ENCODE measurements at regions not wholly inside any gene's neighbourhood (a gene's known extent, or its start where the extent isn't known, plus 50 kb on each side); places are given as distances from the start of the nearest gene placed in this dataset.

GRCh38 chr3:184460276-184460675, 80.4 kb downstream of the CHRD start:
- Histone ChIP-seq H3K4me2 (no peak overlapping the region), H3K4me3 (no peak overlapping the region), H2AFZ (no peak overlapping the region), H3K27me3 (ENCODE audit: insufficient read depth) (no peaks in the 10 kb centered on the region), H3K27ac (ENCODE audit: low read depth) (no peak overlapping the region), H3K79me2 (replicated peaks; ENCODE audit: insufficient read depth) (no peaks in the 10 kb centered on the region), H3K36me3 (ENCODE audit: insufficient read depth) (no peaks in the 10 kb centered on the region), H4K20me1 (replicated peaks; ENCODE audit: insufficient read depth) (no peaks in the 10 kb centered on the region), H3K4me1 (ENCODE audit: insufficient read depth) (no peaks in the 10 kb centered on the region), H3K9me2 (ENCODE audit: insufficient read depth) (no peaks in the 10 kb centered on the region), H3F3A (replicated peaks; ENCODE audit: low read depth) (no peaks in the 10 kb centered on the region)
- H3K9me3 Mint-ChIP-seq = peaks cover 23% of the 10 kb centered on the region
- DNase-seq (ENCODE audit: low spot score) (no peak), ATAC-seq (no peak)
- no peak overlapping the region for H3K4me3 Mint-ChIP-seq
- TF ChIP-seq ZNF331 (CRISPR knock-in tag; IDR thresholded peaks at IDR 0.05; ENCODE audit: low read depth) = no peak
- TF ChIP-seq ETS1 (IDR thresholded peaks at IDR 0.05) = no peak
- no peak for TF ChIP-seq CTCF (conservative IDR thresholded peaks at IDR 0.05; ENCODE audit: low read depth in 2 of 2)
- peaks cover 7% of the 10 kb centered on the region for H3K27me3 Mint-ChIP-seq (ENCODE audit: insufficient read depth, low read depth, poor library complexity)
- H3K36me3 Mint-ChIP-seq (ENCODE audit: low read depth) = peaks cover 10% of the 10 kb centered on the region; the same call in 1 of the 3 replicates
- no peaks in the 10 kb centered on the region for H3K4me1 Mint-ChIP-seq
- H3K27ac Mint-ChIP-seq = no peak overlapping the region

- Histone ChIP-seq H3K4me3 (no peak overlapping the region), H3K27me3 (ENCODE audit: insufficient read depth) (no peaks in the 10 kb centered on the region), H4K20me1 (replicated peaks; ENCODE audit: insufficient read depth) (no peaks in the 10 kb centered on the region), H3K4me1 (ENCODE audit: insufficient read depth) (no peaks in the 10 kb centered on the region), H3F3A (replicated peaks; ENCODE audit: low read depth) (no peaks in the 10 kb centered on the region), H3K36me3 (ENCODE audit: insufficient read depth) (no peaks in the 10 kb centered on the region), H2AFZ (no peak overlapping the region), H3K4me2 (no peak overlapping the region), H3K9me2 (ENCODE audit: insufficient read depth) (no peaks in the 10 kb centered on the region), H3K79me2 (replicated peaks; ENCODE audit: insufficient read depth) (no peaks in the 10 kb centered on the region), H3K27ac (ENCODE audit: low read depth) (no peak overlapping the region)
- DNase-seq (ENCODE audit: low spot score) (no peak), ATAC-seq (no peak)
- H3K27me3 Mint-ChIP-seq (ENCODE audit: insufficient read depth, low read depth, poor library complexity) = peaks cover 7% of the 10 kb centered on the region
- no peak overlapping the region for H3K4me3 Mint-ChIP-seq
- H3K27ac Mint-ChIP-seq = no peak overlapping the region
- H3K4me1 Mint-ChIP-seq = no peaks in the 10 kb centered on the region
- peaks cover 10% of the 10 kb centered on the region; the same call in 1 of the 3 replicates for H3K36me3 Mint-ChIP-seq (ENCODE audit: low read depth)
- peaks cover 23% of the 10 kb centered on the region for H3K9me3 Mint-ChIP-seq
- TF ChIP-seq STAT1 (IDR thresholded peaks at IDR 0.05; ENCODE audit: unreplicated experiment) (no peak), EZH2phosphoT487 (IDR thresholded peaks at IDR 0.05; ENCODE audit: unreplicated experiment) (no peak), CTCF (conservative IDR thresholded peaks at IDR 0.05; ENCODE audit: low read depth in 2 of 2) (no peak), ETS1 (IDR thresholded peaks at IDR 0.05) (no peak), ZNF331 (CRISPR knock-in tag; IDR thresholded peaks at IDR 0.05; ENCODE audit: low read depth) (no peak), EZH2 (IDR thresholded peaks at IDR 0.05; ENCODE audit: low read depth, unreplicated experiment) (no peak), POLR2AphosphoS5 (IDR thresholded peaks at IDR 0.05; ENCODE audit: low read depth) (no peak), CREB1 (CRISPR knock-in tag; IDR thresholded peaks at IDR 0.05; ENCODE audit: low read depth) (no peak), JUNB (IDR thresholded peaks at IDR 0.05; ENCODE audit: unreplicated experiment) (no peak), ZNF114 (CRISPR knock-in tag; IDR thresholded peaks at IDR 0.05) (no peak), NANOG (IDR thresholded peaks at IDR 0.05; ENCODE audit: borderline replicate concordance) (no peak), REST (IDR thresholded peaks at IDR 0.05; ENCODE audit: unreplicated experiment) (no peak)
Measured at GRCh38 chr3:184461219-184461618, 81.4 kb downstream of the CHRD start.

Data from GM23338 (cell line).